Left lung (tissue), 4 donors: ENCODE measurements at regions not wholly inside any gene's neighbourhood (a gene's known extent, or its start where the extent isn't known, plus 50 kb on each side); places are given as distances from the start of the nearest gene placed in this dataset.

Experiments
- ATAC-seq: fragments of 200-7000 bp; cut with Tn5 transposase; one replicate; pipeline ENCODE4 v1.9.1; 2020; ENCODE audit warnings: moderate library complexity
- DNase-seq, 4 donors: peaks; one replicate each; pipeline ENCODE4 v3.0.0-alpha.2; 2013 to 2020
- H3K27ac ChIP-seq, 2 donors: fragments of 200-600 bp; sonication (generic) in 1 of 2; one replicate each; pipeline versions ENCODE4 v1.5.0 to v1.8.0; 2020 to 2021
- H3K27me3 ChIP-seq, 2 donors: fragments of 200-600 bp; sonication (generic) in 1 of 2; one replicate each; pipeline versions ENCODE4 v1.5.0 to v1.8.0; 2020 to 2021
- H3K36me3 ChIP-seq, 2 donors: fragments of 200-600 bp; sonication (generic) in 1 of 2; one replicate each; pipeline versions ENCODE4 v1.5.0 to v1.8.0; 2020 to 2021
- H3K4me1 ChIP-seq, 2 donors: fragments of 200-600 bp; one replicate each; pipeline ENCODE4 v1.8.0; 2021
- H3K4me3 ChIP-seq, 2 donors: fragments of 200-600 bp; sonication (generic) in 1 of 2; one replicate each; pipeline versions ENCODE4 v1.5.0 to v1.8.0; 2020 to 2021; ENCODE audit warnings: mild to moderate bottlenecking in 1 of 2
- H3K9me3 ChIP-seq, 2 donors: fragments of 200-600 bp; sonication (generic) in 1 of 2; one replicate each; pipeline versions ENCODE4 v1.5.0 to v1.8.0; 2020 to 2021
- intact Hi-C, 2 donors: fragments of 100-400 bp; cut with DNase I; formaldehyde crosslinking; loops; one replicate each; pipeline versions ENCODE4 v1.11.2 to v1.14.2; 2022
- TF ChIP-seq, protein P1 (sequence below), 2 donors: fragments of 200-600 bp; sonication (generic) in 1 of 2; IDR thresholded peaks; one replicate each; pipeline versions ENCODE4 v1.5.0 to v1.8.0; 2021; ENCODE audit warnings: antibody characterized with exemption in 2 of 2
- donor health status: DM: no; HTN: yes; CAD: no.
- donor health status: DM: no; HTN: no; CAD: no.

DNA sequence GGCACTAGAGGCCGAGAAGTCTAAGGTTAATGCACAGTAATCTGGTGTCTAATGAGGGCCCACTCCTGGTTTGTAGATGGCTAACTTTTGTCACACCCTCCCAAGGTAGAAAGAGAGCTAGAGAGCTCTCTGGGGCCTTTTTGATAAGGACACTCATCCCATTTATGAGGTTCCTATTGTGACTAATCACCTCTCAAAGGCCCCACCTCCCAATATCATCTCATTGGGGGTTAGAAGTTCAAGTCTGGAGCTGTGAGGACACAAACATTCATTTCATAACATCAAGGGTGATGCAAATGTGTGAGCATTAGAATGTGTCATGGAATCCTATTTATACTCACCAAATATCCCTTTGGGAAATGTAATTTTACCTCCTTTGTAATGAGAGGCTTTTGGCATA, 79.2 kb upstream of the SLC10A2 start:
- no peak overlapping the region for H3K27ac ChIP-seq
- intact Hi-C loops = no loop called here
- H3K9me3 ChIP-seq = no peaks in the 10 kb centered on the region
- H3K27me3 ChIP-seq = no peaks in the 10 kb centered on the region
- ATAC-seq = no peak
- no peaks in the 10 kb centered on the region for H3K36me3 ChIP-seq
- TF ChIP-seq, protein P1, sequence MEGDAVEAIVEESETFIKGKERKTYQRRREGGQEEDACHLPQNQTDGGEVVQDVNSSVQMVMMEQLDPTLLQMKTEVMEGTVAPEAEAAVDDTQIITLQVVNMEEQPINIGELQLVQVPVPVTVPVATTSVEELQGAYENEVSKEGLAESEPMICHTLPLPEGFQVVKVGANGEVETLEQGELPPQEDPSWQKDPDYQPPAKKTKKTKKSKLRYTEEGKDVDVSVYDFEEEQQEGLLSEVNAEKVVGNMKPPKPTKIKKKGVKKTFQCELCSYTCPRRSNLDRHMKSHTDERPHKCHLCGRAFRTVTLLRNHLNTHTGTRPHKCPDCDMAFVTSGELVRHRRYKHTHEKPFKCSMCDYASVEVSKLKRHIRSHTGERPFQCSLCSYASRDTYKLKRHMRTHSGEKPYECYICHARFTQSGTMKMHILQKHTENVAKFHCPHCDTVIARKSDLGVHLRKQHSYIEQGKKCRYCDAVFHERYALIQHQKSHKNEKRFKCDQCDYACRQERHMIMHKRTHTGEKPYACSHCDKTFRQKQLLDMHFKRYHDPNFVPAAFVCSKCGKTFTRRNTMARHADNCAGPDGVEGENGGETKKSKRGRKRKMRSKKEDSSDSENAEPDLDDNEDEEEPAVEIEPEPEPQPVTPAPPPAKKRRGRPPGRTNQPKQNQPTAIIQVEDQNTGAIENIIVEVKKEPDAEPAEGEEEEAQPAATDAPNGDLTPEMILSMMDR (IDR thresholded peaks at IDR 0.05) = no peak
- H3K4me1 ChIP-seq = no peaks in the 10 kb centered on the region
- no peak for DNase-seq
- H3K4me3 ChIP-seq = no peak overlapping the region

DNA sequence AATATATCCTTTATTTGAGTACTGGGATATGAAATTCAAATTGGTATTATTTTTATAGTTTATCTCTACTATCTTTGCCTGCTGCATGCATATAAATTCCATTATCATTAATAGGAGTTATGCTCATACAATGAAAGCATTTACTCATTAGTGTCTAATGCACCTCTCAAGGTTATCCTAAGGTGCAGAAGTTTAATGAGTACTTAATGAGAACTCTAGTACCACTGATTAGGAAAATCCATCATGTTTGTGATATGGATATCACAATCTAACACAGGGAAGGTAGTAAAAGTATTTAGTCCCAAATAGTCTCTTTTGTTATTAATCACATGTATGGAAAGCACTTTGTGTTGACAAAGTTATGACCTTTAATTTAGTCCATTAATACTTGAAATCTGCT, 77.2 kb upstream of the SLC10A2 start:
- intact Hi-C loops = no loop called here
- ATAC-seq (no peak), DNase-seq (no peak)
- TF ChIP-seq, protein P1 (IDR thresholded peaks at IDR 0.05) = no peak
- H3K4me1 ChIP-seq = no peaks in the 10 kb centered on the region
- H3K4me3 ChIP-seq = no peak overlapping the region
- H3K36me3 ChIP-seq = no peaks in the 10 kb centered on the region
- H3K27ac ChIP-seq = no peak overlapping the region
- no peaks in the 10 kb centered on the region for H3K9me3 ChIP-seq
- H3K27me3 ChIP-seq = no peaks in the 10 kb centered on the region

DNA sequence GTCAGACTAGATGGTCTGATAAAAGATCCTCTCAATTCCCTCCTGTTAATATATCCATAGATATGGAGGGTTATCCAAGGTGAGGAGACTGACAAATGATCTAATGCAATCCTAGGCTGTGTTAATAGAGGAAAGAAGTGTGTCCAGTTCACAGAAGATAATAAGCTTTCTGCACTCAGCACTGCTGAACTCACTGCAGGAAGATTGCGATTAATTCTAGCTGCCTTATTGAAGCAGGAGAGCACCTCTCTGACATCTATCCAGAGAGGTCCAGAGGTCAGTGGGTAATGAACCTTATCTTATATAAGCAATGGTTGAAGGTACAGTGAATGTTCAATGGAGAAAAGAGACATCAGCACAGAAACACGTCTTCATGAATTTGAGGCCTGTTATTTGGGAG, 75.9 kb upstream of the SLC10A2 start:
- no peak overlapping the region for H3K4me3 ChIP-seq
- DNase-seq (no peak), ATAC-seq (no peak)
- H3K9me3 ChIP-seq = no peaks in the 10 kb centered on the region
- H3K27ac ChIP-seq = no peak overlapping the region
- intact Hi-C loops = no loop called here
- TF ChIP-seq, protein P1 (IDR thresholded peaks at IDR 0.05) = no peak
- no peaks in the 10 kb centered on the region for H3K36me3 ChIP-seq
- H3K27me3 ChIP-seq = no peaks in the 10 kb centered on the region
- H3K4me1 ChIP-seq = no peaks in the 10 kb centered on the region

DNA sequence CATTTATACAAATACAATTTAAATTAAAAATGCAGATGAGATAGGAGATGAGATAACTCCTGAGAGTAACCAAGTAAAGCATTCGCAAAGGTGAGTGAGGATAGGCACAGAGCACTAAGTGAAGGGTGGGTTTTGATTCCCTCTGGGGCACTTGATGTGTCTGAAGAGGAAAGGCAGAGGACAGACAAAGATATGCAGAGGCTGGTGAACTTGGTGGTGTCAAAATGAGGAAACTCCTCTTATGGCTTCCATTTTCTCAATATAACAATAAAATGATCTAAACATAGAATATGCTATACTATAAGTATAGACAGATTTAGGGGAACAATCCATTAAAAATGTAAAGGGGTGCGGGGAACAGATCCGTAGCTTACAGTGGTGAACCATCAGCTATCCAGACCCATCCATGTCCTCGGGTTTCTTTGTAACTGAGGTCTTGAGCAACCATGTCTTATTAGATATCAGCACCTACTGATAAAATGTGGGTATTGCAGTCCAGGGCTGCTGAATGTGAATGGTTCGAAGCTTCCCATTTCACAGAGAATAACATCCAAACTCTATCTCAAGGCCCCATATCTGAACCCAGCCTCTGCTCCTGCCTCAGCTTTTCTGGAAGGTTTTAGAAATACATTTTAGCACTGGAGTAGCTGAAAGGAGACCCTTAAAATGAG, 73.9 kb upstream of the SLC10A2 start:
- Histone ChIP-seq H3K4me3 (no peak overlapping the region), H3K27me3 (no peaks in the 10 kb centered on the region), H3K27ac (no peak overlapping the region), H3K9me3 (no peaks in the 10 kb centered on the region), H3K36me3 (no peaks in the 10 kb centered on the region), H3K4me1 (no peaks in the 10 kb centered on the region)
- ATAC-seq (peak; percentile 39), DNase-seq (peak in 1 of 4 donors; percentile 31)
- TF ChIP-seq, protein P1 (IDR thresholded peaks at IDR 0.05) = no peak
- intact Hi-C loops = no loop called here

DNA sequence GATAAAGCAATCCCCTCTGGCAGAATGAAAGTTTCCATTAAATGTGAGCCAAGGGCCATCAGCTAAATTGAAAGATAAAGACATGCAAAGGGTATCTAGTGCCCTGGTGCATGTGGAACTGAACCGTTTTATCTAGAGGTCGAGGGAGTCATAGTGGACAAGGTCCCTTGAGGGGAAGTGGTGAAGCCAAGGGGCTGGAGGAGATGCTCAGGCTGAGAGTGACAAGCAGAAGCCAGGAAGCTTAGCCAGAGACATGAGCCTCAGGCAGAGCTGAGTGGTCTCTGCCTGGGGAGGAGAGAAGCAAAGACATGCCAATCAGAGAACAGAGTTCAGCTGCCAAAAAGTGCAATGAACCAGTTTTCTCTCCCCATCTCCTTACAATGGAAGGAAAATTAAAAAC, 68.1 kb upstream of the SLC10A2 start:
- Histone ChIP-seq H3K27ac (no peak overlapping the region), H3K27me3 (no peaks in the 10 kb centered on the region), H3K9me3 (no peaks in the 10 kb centered on the region), H3K4me3 (no peak overlapping the region), H3K36me3 (no peaks in the 10 kb centered on the region), H3K4me1 (no peaks in the 10 kb centered on the region)
- ATAC-seq (no peak), DNase-seq (no peak)
- intact Hi-C loops = no loop called here
- TF ChIP-seq, protein P1 (IDR thresholded peaks at IDR 0.05) = no peak
